GM19372 (cell line): ENCODE measurements at regions not wholly inside any gene's neighbourhood (a gene's known extent, or its start where the extent isn't known, plus 50 kb on each side); places are given as distances from the start of the nearest gene placed in this dataset.
"Not testable (repeated sequence)": the region's sequence is repeated elsewhere in the genome, so short reads cannot be mapped to it uniquely, and the experiment has no call there.

ENCODE experiments used
- ATAC-seq: cut with Tn5 transposase; IDR thresholded peaks from one replicate; pipeline ENCODE4 v1.9.1; 2021; ENCODE audit warnings: mild to moderate bottlenecking, low read depth, moderate library complexity; ENCODE audit not compliant: unreplicated experiment

DNA sequence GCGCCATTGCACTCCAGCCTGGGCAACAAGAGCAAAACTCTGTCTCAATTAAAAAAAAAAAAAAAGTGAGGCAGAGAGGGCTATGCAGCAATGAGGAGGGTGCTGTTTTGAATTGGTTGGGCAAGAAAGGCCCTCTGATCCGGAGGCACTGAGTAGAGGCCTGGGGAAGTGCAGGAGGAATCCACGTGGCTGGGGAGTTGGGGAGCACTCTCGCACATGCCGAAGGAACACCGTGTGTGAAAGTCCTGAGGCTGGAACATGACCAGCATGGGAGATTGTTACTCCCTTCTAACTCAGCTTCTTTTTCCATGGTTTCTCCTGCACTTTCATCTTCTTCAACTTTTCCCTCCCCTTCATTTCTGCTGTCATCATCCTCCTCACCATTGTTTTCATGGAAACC is 347.9 kb upstream of the HS6ST1 start:
- no peak for ATAC-seq

DNA sequence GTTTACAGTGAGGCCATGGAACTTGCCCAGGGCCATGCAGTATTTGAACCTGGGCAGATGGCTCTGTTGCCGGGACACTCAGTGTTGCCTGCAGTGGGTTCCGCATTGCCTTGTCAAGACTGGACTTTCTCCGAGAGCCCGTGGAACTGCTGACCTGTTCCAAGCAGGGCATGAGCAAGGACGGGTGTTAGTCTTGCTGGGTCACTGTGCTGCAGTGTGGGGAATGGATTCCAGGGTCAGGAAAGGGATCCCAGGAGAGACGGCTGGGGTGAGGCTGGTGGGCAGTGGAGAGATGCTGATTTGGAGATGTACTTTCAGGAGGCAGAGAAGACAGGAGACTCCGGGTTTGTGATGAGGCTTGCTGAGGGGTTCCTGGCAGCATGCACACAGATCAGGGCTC is 348.7 kb upstream of the HS6ST1 start:
- ATAC-seq = no peak

DNA sequence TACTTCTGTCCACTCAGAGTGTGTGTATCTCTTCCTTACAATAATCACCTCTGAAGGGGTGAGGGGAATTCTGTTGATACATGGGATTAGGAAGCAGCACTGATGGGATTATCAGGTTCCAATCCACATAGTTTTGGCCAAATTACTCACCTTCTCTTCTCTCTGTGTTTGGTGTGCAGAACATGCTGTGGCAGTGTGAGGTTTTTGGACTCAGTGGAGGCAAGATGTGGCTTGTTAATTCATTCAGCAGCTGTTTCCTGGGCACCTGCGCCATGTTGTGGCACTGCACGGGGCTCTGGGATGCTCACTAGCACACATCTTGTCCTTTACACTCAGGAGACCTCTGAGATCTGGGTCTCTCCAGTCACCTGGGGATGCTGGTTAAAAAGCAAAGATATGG is 350.3 kb upstream of the HS6ST1 start:
- ATAC-seq = no peak

DNA sequence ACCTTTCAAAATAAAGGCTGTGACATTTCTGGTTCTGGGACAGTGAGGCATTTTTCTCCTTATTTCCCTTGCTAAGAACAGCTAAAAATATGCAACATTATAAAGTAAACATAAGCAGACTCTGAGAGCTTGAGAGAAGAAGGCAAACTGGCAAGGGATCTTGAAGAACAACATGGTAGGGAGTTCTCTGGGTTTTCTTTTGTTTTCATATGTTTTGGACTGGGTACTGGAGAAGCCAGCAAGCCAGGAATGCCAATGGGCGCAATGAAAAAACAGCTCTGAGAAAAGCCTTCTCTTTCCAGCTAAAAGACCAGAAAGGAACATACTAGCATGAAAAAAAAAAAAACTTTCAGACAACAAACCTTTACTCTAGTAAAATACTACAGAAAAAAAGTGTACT is 351.4 kb upstream of the HS6ST1 start:
- ATAC-seq = no peak

DNA sequence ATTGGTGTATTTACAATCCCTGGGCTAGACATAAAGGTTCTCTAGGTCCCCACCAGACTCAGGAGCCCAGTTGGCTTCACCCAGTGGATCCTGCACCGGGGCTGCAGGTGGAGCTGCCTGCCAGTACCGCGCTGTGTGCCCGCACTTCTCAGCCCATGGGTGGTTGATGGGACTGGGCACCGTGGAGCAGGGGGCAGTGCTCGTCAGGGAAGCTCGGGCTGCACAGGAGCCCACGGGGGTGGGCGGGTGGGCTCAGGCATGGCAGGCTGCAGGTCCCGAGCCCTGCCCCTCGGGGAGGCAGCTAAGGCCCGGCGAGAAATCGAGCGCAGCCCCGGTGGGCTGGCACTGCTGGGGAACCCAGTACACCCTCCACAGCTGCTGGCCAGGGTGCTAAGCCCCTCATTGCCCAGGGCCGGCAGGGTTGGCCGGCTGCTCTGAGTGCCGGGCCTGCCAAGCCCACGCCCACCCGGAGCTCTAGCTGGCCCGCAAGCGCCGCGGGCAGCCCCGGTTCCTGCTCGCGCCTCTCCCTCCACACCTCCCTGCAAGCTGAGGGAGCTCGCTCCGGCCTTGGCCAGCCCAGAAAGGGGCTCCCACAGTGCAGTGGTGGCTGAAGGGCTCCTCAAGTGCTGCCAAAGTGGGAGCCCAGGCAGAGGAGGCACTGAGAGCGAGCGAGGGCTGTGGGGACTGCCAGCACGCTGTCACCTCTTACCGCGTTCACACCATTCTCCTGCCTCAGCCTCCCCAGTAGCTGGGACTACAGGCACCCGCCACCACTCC is 353.5 kb upstream of the HS6ST1 start:
- ATAC-seq = not testable (repeated sequence)

DNA sequence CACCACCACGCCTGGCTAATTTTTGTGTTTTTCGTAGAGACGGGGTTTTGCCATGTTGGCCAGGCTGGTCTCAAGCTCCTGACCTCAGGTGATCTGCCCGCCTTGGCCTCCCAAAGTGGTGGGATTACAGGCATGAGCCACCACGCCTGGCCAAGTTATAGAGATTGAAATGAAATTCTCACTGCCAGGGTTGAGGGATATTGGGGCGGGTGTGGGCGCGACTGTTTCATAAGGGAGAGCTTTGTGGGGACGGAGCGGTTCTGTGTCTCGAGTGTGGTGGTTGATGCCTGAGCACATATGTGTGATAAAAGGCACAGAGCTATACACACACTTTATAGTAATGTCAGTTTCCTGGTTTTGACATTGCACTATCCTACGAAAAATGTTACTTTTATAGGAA is 361.0 kb upstream of the HS6ST1 start:
- not testable (repeated sequence) for ATAC-seq

DNA sequence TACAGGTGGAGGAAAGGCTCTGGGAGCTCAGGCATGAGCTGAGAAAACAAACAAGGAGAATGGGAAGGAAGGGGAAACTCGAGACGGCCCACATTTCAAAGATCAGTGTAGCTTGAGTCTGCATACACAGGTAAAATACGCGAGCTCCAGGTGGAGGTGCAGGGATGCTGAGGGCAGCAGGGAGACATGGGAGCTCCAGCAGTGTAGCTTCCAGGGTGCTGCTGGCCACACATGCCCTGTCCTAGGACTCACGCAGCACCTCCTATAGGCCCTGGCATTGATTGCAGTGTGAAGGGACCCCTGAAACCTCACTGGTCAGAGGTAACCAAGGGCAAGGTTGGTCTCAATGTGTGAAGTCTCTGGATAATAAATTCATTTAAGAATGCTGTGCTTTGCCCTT is 362.8 kb upstream of the HS6ST1 start:
- ATAC-seq = no peak

DNA sequence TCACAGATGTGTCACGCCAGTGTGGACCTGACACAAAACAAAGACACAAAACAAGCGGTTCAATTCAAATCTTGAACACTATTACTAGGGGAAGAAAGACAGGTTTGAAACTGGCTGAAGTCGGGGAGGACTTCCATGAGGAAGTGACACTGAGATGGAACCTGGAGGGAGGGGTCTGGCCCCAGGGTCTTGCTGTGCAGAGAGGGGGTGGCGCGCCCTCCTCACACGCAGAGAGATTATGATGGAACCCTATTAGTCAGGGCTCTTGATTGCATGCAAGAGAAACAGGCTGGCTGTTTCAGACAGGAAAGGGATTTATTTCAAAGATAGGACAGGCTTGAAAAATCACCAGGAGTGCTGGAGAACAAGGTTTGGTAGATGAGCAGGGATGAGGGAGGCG is 363.6 kb upstream of the HS6ST1 start:
- ATAC-seq = no peak

DNA sequence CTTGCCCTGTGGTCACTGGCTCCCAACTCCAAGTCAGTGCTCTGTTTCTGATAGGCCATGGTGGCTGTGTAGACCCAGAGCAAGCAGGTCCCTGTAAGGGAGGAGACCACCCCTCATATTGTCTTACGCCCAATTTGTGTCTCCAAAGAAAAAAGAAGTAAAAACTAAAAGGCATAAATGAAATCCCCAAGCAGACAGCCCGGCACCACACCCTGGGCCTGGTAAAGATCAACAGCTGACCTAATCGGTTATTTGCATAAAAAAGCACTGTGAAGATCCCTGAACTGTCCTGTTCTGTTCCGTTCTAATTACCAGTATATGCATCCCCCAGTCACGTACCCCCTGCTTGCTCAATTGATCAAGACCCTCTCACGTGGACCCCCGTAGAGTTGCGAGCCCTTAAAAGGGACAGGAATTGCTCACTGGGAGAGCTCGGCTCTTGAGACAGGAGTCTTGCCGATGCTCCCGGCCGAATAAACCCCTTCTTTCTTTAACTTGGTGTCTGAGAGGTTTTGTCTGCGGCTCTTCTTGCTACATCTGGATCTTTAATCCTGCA is 364.1 kb upstream of the HS6ST1 start:
- ATAC-seq = no peak

DNA sequence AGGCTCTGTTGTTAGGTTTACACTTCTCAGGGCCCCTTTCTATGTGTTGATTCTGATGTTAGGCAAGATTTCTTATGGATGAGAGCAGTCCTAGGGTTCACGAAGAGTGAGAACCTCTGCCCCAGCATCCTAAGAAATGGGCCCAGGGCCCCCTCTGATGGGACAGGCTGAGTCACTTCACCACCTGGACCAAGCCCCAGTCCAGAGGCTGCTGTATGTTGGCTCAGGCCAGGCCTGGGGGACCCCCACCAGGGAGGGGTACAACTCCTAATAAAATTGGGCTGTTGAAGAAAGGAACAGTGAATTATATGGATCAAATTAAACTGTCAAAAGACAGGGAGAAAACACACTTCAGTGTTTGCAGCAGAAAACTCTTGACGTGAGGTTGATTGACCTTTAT is 365.9 kb upstream of the HS6ST1 start:
- ATAC-seq = no peak

DNA sequence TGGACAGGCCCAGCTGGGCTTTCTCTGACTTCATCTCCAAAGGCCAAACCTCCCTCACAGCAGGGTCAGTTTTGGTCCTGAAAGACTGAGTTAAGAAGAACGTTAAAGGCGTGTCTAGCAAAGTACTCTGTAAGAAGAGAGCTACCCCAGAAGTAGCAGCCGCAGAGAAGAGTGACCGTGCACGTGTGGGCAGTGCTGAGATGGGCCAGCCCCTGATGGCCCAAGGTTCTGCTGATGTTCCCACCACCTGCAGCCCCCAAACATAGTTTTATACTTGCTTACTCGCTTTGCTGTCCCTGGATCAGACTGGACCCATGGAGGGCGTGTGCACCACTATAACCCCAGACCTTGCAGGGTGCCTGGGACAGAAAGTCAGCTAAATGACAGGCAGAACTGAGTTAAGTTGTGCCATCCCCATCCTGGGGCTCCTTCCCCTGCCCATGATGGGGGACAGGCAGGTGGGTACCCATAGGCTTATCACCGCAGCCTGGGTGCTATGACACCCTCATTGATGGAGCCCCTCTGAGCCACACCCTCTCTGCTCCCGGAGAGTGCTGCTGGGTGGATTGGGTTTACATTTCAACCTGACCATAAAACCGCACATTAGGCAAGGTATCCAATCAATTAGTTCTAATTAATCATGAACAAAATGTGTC is 367.3 kb upstream of the HS6ST1 start:
- ATAC-seq = peak; percentile 37

DNA sequence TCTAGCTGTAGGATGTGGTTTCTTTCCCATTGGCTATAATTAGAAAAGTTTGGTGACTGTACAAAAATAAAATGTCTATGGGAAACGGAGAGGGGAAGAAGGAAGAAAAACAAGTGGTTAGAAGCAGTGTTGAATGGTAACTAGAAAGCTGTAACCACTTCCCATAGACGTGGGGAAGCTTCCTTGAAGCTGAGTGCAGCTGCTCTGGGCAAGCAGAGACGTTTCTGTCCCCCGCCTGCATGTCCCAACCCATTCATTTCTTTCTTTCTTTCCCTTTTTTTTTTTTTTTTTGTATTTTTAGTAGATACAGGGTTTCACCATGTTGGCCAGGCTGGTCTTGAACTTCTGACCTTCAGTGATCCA is 367.8 kb upstream of the HS6ST1 start:
- peak; percentile 61 for ATAC-seq

DNA sequence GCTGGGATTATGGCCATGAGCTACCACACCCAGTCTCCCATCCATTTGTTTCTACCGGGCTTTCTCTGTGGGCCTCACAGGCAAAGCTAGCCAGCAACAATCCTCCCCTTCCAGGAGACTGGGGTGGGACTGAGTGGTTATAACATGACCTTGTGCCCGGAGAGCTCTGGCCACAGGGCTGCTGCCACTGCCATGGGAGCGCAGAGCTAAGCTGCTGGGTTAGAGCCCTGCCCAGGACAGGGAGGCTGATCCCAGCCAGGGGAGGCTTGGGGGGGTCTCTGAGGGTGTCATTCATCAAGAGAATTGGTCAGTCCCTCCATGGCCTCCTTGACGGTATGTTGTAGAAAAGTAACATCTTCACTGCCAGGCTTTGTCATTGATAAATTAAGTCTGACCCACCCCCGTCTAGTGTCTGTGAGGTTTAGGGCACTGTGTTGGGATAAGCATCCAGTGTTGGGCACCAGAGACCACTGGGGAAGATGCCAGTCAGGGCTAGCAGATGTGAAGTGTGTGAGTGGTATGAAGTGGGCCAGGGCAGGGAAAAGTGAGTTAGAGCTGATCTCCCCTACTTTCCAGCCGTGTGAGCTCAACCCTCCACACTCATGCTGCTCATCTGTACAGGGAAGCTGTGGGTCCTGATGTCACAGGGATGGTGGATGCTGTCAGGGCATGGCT is 368.4 kb upstream of the HS6ST1 start:
- ATAC-seq = no peak

DNA sequence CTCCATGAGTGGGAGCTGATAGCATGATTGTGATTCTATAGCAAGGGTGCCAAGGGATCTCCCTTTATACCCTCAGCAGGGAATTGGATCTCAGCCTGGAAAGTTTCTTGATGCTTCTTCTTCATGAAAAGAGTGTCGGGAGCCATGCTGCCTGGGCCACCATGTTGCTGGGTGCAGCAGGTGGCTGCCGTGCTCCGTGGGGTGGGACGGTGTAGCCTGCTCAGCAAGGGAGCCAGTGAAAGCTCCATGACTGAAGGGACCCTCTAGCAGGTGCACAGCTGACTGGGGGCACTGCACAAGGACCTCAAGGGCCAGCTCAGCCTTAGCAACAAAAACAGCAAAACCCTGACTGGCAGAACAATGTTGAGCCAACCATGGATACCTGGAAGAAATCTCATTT is 368.9 kb upstream of the HS6ST1 start:
- no peak for ATAC-seq

DNA sequence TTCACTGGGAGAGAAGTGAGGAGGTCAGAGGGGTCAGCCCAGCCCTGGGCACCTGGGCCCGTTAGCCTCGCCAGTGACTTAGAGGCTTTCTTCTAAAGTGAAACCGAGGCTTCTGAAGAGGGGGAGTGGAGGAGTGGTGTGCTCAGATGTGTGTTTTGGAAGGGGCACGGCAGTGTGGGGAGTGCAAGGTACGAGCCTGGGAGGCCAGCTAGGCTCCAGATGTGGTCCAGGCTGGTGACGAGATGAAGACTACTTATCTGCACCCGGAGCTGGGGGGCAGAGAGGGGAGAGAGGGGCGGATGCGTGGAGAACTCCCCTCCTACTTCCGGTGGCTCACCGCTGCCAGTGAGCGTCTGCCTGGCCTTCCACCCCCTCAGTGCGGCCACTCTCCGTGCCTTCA is 371.3 kb upstream of the HS6ST1 start:
- no peak for ATAC-seq

DNA sequence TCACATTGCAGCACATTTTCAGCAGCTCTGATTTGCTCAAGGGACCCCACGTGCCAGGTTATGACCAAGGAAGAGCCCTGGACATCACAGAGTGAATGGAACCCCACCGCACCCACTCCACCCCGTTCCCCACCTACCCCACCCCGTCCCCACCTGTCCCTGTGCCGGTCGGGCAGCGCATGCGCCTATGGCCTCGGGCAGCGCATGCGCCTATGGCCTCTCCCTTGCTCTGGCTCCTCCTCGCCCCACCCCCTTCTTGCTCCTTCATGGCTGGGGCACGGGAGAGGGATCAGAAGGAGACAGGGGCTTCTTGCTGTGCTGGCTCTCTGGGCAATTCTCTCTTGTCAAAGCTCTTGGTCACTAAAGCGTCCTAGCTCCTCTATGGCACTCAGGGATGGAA is 371.8 kb upstream of the HS6ST1 start:
- ATAC-seq = no peak

DNA sequence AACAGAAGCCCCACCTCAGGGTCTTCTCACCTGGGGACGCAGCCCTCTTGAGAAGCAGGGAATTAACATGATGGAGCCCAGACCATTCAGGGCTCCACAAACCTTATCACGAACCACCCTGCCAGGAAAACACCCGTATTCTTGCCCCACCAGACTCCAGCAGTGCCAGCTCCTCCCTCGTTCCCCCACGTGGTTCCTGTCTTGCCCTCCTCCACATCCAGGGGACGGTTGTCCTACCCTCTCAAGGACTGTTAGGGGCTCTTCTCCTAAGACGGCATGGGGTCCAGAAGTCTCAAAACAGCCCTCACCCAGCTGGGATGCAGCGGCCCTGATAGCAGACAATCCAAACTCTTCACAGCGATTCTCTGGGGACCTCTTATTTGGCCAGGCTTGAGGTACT is 372.2 kb upstream of the HS6ST1 start:
- ATAC-seq = no peak

DNA sequence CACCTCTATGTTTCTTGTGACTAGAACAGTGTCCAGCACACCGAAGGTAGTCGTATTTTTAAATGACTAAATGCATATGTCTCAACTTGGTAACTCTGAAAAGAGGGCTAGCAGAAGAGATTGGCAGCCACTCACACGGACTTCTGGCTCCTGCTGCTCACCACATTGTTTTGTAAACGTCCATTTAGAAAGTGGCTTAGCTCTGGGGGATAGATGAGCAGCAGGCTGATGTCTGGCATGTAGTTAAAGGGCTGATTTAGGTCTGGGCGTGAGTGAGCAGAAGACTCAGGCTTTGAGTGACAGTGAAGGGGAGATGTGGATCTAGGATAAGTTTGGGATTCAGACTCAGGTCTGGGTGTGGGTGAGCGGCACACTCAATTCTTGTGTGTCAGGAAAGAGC is 372.9 kb upstream of the HS6ST1 start:
- ATAC-seq = no peak

DNA sequence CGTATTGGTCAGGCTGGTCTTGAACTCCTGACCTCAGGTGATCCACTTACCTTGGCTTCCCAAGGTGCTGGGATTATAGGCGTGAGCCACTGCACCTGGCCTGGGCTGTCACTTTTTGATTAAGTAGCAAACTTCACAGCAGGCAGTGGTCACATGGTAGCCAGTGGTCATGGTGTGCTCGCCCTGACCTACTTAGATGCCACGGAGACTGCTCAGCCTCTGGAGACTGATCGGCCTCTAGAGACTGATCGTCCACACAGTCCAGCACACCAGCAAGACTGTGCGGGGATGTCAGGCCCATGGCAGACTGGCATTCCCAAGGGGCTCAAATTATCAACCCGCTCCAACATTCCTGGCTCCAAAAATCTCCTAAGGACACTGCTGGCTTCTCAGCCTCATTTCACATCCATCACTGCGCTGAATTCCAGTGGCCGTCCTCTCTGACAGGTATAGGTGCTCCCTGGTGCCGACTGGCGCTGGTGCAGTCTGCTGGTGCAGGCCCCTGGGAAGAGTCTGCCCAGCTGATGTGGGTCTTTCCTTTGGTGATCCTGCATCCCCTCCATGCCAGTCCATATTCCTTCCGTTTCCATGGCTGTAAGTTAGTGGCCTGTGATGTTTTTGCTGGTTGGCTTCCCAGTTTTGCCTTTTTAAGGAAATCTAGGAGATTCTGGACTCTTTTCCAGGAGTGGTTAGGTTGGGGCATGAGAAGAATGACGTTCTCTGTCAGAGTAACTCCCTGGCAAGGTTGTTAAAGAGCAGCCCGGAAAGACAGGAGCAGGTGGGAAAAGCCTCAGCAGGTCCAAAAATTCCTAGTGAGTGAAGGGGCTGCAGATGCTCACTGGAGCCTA is 374.5 kb upstream of the HS6ST1 start:
- ATAC-seq = no peak

DNA sequence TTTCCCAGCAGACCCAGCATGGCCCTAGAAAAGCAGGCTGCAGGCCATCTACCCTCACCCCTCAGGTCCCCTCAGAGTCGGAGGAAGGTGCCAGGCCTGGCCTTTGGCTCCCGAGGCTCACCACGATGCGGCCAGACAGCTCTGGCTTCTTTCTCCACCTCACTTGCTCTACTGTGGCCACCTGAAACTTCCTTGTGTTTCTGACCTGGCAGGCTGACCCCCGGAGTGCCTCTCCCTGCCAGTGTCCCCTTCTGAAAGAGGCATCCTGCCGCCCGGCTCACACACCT is 375.0 kb upstream of the HS6ST1 start:
- no peak for ATAC-seq

DNA sequence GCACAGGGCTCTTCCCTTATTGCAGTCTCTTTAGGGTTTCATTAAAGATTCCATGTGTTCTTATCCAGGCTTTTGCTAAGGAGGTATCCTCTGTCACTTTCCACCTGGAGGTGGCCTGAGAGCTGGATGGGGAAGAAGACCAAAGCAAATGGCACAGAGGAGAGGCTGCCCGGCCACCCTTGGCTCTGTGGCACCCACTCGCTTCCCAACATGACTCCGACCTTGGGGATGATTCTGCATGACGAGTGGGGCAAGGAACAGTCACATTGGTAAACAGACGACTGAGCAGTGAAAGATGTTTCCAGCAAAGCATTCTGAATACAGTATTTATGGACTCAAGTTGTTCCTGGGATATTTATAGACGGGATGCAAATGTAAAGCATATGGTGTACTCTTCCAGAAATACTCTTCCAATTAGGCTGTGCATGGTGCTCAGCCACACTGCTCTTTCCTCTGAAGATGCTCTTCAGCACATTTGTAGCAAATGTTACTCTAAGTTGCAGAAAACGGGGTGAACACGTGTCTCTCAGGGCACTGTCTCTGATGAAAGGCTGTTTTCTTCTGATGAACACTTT is 377.1 kb upstream of the HS6ST1 start:
- ATAC-seq = no peak
